Thyroid gland (tissue), 4 donors: ENCODE measurements at regions not wholly inside any gene's neighbourhood (a gene's known extent, or its start where the extent isn't known, plus 50 kb on each side); places are given as distances from the start of the nearest gene placed in this dataset.

Source experiments
- POLR2A ChIP-seq, 2 donors: fragments of 450-650 bp; IDR thresholded peaks; one replicate each; pipeline ENCODE4 v1.6.1; 2017; ENCODE audit warnings: antibody characterized with exemption in 2 of 2, mild to moderate bottlenecking in 2 of 2, moderate library complexity in 1 of 2
- TF ChIP-seq, protein P1 (sequence below), 6 experiments: fragments of 200-600 bp in 3 of 6; fragments of 450-650 bp in 3 of 6; sonication (generic) in 3 of 6; IDR thresholded peaks; one replicate each; pipeline ENCODE4 v1.5.1; 2016 to 2019; ENCODE audit warnings: antibody characterized with exemption in 6 of 6, mild to moderate bottlenecking in 2 of 6, inconsistent platforms in 1 of 6, moderate library complexity in 1 of 6

DNA sequence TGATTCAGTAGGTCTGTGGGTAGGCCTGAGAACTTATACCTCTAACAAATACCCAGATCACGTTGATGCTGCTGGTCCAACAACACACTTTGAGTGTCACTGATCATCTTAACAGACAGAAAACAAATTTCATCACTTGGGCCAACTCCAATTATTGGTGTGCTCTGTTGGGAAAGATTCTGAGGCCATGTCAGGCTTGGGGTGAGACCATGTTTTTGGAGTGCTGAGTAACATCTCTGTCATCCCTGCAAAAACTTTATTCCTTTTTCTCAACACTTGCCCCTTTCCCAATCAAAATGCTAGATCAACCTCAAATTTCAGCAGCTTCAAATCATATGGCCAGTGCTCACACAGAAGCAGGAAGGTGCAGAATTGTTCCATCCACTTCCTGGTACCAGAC lies 108.8 kb upstream of the TENT5A start:
- TF ChIP-seq, protein P1, sequence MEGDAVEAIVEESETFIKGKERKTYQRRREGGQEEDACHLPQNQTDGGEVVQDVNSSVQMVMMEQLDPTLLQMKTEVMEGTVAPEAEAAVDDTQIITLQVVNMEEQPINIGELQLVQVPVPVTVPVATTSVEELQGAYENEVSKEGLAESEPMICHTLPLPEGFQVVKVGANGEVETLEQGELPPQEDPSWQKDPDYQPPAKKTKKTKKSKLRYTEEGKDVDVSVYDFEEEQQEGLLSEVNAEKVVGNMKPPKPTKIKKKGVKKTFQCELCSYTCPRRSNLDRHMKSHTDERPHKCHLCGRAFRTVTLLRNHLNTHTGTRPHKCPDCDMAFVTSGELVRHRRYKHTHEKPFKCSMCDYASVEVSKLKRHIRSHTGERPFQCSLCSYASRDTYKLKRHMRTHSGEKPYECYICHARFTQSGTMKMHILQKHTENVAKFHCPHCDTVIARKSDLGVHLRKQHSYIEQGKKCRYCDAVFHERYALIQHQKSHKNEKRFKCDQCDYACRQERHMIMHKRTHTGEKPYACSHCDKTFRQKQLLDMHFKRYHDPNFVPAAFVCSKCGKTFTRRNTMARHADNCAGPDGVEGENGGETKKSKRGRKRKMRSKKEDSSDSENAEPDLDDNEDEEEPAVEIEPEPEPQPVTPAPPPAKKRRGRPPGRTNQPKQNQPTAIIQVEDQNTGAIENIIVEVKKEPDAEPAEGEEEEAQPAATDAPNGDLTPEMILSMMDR (IDR thresholded peaks at IDR 0.05) = no peak
- no peak for TF ChIP-seq POLR2A (IDR thresholded peaks at IDR 0.05)
